GM12875 (cell line): ENCODE measurements at regions not wholly inside any gene's neighbourhood (a gene's known extent, or its start where the extent isn't known, plus 50 kb on each side); places are given as distances from the start of the nearest gene placed in this dataset.

ENCODE experiments used
- H3K4me3 ChIP-seq: one replicate; pipeline ENCODE4 v1.5.1; 2011; ENCODE audit warnings: low read depth, low read length, control low read depth
- CTCF ChIP-seq: IDR thresholded peaks from 2 replicates; pipeline ENCODE4 v1.5.1; 2011; ENCODE audit warnings: low read depth, mild to moderate bottlenecking, control low read depth, inconsistent platforms, low read length, moderate library complexity, borderline replicate concordance; ENCODE audit not compliant: insufficient read depth

DNA sequence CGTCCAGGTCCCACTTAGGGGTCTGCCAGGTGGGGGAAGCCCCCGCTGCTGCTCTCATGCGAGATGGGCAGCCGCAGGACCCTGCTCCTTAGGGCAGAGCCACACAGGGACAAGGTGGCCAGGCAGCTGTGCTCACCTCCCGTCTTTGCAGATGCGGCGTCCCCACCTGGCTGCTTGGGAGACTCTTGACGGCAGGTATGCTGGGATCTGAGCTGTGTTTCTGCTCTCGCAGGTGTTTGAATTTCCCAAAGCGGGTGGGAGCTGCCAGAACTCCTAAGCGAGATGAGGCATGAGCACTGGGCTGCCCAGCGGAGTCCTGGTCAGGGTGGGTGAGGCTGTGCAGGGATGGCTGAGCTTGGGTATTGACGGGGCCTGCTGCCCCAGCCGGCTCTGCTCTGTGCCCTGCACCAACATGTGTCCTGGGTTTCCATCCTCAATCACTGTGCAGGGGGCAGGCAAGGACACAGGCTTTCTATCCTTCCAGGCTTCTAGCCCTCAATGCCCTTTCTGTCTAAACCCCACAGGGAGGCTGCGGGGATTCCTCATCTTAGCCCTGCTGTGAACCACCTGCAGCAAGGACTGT lies 151.4 kb downstream of the ICE1 start:
- TF ChIP-seq CTCF = no peak
- H3K4me3 ChIP-seq = no peak overlapping the region

GRCh38 chr5:5572976-5573797 lies 150.7 kb downstream of the ICE1 start:
- no peak overlapping the region for H3K4me3 ChIP-seq
- TF ChIP-seq CTCF = no peak

GRCh38 chr5:5572010-5572865 lies 149.8 kb downstream of the ICE1 start:
- TF ChIP-seq CTCF = no peak
- no peak overlapping the region for H3K4me3 ChIP-seq

- H3K4me3 ChIP-seq = no peak overlapping the region
Measured at GRCh38 chr5:5570646-5571045, 148.2 kb downstream of the ICE1 start.

DNA sequence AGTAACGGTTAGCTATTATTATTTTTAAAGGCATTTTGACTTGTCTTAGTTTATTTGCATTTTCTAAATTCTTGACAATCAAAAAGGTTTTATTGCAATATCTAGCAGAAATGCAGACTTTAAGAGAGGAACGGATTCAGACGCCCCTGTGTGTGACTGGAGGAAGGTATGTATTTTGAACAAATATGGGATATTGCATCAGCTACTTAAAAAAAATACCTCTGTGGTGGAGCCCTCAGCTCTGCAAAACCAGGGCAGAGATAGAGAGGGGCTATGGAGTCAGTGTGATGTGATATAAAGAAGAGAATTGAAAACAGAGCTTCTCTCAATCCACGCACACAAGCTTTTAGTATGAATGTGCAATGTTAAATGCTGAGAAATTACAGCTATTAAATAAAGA lies 142.4 kb downstream of the ICE1 start:
- H3K4me3 ChIP-seq = no peak overlapping the region
- no peak for TF ChIP-seq CTCF

More at GRCh38 chr5:5570646-5571045, 148.2 kb downstream of the ICE1 start:
- TF ChIP-seq CTCF = no peak

- no peak overlapping the region for H3K4me3 ChIP-seq
- no peak for TF ChIP-seq CTCF
Measured at GRCh38 chr5:5560016-5560415, 137.5 kb downstream of the ICE1 start.
